Lower lobe of right lung (tissue), 2 donors: ENCODE measurements at regions not wholly inside any gene's neighbourhood (a gene's known extent, or its start where the extent isn't known, plus 50 kb on each side); places are given as distances from the start of the nearest gene placed in this dataset.
A peak's percentile ranks its signal among the peaks of the same experiment; 100 is the strongest.

Source experiments
- ATAC-seq, 2 donors: fragments of 200-7000 bp; cut with Tn5 transposase; one replicate each; pipeline ENCODE4 v1.9.1; 2020 to 2022; ENCODE audit warnings: mild to moderate bottlenecking in 2 of 2, moderate library complexity in 2 of 2
- DNase-seq: peaks from one replicate; pipeline ENCODE4 v3.0.0-alpha.2; 2020
- H3K27ac ChIP-seq: fragments of 200-600 bp; one replicate; pipeline ENCODE4 v1.8.0; 2022
- H3K27me3 ChIP-seq: fragments of 200-600 bp; one replicate; pipeline ENCODE4 v1.8.0; 2022; ENCODE audit warnings: low read depth
- H3K36me3 ChIP-seq: fragments of 200-600 bp; one replicate; pipeline ENCODE4 v1.8.0; 2022; ENCODE audit warnings: mild to moderate bottlenecking
- H3K4me1 ChIP-seq: fragments of 200-600 bp; one replicate; pipeline ENCODE4 v1.8.0; 2022
- H3K4me3 ChIP-seq: fragments of 200-600 bp; one replicate; pipeline ENCODE4 v1.8.0; 2022; ENCODE audit warnings: mild to moderate bottlenecking
- H3K9me3 ChIP-seq: fragments of 200-600 bp; one replicate; pipeline ENCODE4 v1.8.0; 2022
- intact Hi-C: fragments of 100-400 bp; cut with DNase I; formaldehyde crosslinking; loops from one replicate; pipeline ENCODE4 v1.11.0; 2022
- TF ChIP-seq, protein P1 (sequence below): fragments of 200-600 bp; IDR thresholded peaks from one replicate; pipeline ENCODE4 v1.8.0; 2022; ENCODE audit warnings: antibody characterized with exemption, mild to moderate bottlenecking
- donor health status: DM: no; HTN: yes; CAD: no; lungs with severe emphysema.

DNA sequence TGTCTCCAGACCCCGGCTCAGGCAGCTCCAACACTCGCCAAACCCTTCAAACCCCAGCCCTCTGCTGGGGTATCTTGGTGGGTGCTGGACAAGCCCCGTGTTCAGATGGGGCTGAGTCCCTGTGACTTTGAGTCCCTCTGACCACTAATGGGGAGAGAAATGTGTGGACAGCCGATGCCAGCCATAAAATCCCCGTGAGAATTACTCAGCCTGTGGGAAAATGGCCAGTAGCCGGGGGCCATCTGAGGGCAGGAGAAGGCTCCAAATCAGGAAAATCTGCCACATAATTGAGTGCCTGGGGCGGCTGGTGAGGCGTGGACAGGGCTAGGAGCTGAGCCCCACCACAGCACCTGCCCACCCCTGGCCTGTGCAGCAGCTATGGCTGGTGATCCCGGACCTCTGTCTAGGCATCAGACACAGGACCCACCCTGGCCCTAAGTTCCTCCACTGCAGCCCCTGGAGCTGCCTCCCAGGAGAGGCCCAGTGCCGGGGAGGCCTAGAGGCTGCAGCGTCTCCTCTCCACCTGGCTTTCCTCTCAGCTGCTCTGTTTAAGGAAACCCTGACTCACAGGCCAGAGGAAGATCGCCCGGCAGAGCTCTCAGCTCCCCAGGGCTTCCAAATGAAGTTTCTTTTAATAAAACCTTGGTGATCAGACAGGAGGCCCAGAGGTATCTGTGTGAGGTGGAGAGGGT is 53.7 kb upstream of the SLCO4A1 start:
- no peak overlapping the region for H3K4me3 ChIP-seq
- no peaks in the 10 kb centered on the region for H3K9me3 ChIP-seq
- H3K27ac ChIP-seq, result no peak overlapping the region
- intact Hi-C loops, result no loop called here
- no peaks in the 10 kb centered on the region for H3K36me3 ChIP-seq
- H3K4me1 ChIP-seq, result peaks cover 8% of the 10 kb centered on the region
- peaks cover 53% of the 10 kb centered on the region for H3K27me3 ChIP-seq
- no peak for ATAC-seq
- TF ChIP-seq, protein P1, sequence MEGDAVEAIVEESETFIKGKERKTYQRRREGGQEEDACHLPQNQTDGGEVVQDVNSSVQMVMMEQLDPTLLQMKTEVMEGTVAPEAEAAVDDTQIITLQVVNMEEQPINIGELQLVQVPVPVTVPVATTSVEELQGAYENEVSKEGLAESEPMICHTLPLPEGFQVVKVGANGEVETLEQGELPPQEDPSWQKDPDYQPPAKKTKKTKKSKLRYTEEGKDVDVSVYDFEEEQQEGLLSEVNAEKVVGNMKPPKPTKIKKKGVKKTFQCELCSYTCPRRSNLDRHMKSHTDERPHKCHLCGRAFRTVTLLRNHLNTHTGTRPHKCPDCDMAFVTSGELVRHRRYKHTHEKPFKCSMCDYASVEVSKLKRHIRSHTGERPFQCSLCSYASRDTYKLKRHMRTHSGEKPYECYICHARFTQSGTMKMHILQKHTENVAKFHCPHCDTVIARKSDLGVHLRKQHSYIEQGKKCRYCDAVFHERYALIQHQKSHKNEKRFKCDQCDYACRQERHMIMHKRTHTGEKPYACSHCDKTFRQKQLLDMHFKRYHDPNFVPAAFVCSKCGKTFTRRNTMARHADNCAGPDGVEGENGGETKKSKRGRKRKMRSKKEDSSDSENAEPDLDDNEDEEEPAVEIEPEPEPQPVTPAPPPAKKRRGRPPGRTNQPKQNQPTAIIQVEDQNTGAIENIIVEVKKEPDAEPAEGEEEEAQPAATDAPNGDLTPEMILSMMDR, result no peak
- no peak for DNase-seq

DNA sequence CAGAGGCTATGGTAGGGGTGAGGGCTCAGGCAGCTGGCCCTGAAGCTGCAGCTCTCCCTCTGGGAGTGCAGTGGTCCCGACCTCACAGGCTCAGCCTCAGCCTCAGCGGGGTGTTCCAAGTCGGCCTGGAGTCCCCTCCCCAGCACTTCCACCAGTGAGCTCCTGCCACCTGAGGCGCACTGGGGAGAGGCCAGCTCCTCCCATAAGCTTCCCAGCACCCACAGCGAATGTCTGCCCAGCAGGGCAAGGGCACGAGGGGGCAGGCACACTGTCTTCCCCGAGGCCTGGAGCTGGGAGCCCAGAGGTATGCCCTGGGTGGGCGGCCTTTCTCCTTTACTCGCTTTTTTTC is 53.2 kb upstream of the SLCO4A1 start:
- TF ChIP-seq, protein P1, result no peak
- Histone ChIP-seq H3K4me1 (peaks cover 8% of the 10 kb centered on the region), H3K27me3 (peaks cover 51% of the 10 kb centered on the region), H3K36me3 (no peaks in the 10 kb centered on the region), H3K4me3 (no peak overlapping the region), H3K9me3 (no peaks in the 10 kb centered on the region), H3K27ac (no peak overlapping the region)
- no peak for ATAC-seq
- intact Hi-C loops, result no loop called here
- DNase-seq, result no peak

DNA sequence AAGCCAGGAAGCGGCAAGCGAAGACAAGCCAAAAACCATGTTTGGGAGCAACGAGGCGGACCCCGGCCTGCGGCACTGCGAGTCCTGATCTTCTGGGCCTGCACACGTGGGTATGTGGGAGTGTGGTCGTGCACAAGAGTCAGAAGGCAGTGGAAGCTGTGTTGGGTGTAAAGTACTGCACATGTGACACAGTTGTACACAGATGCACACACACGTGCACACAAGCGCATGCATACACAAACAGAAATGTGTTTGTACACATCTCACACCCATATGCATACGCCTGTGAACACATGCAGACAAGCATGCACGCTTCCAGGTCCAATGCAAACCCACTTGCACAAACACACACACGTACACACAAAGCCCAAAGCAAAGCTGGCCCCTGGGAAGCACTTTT is 52.6 kb upstream of the SLCO4A1 start:
- ATAC-seq, result no peak
- Histone ChIP-seq H3K27ac (no peak overlapping the region), H3K9me3 (no peaks in the 10 kb centered on the region), H3K36me3 (no peaks in the 10 kb centered on the region), H3K4me3 (no peak overlapping the region), H3K4me1 (peaks cover 8% of the 10 kb centered on the region), H3K27me3 (peaks cover 51% of the 10 kb centered on the region)
- intact Hi-C loops, result no loop called here
- TF ChIP-seq, protein P1, result no peak
- no peak for DNase-seq

DNA sequence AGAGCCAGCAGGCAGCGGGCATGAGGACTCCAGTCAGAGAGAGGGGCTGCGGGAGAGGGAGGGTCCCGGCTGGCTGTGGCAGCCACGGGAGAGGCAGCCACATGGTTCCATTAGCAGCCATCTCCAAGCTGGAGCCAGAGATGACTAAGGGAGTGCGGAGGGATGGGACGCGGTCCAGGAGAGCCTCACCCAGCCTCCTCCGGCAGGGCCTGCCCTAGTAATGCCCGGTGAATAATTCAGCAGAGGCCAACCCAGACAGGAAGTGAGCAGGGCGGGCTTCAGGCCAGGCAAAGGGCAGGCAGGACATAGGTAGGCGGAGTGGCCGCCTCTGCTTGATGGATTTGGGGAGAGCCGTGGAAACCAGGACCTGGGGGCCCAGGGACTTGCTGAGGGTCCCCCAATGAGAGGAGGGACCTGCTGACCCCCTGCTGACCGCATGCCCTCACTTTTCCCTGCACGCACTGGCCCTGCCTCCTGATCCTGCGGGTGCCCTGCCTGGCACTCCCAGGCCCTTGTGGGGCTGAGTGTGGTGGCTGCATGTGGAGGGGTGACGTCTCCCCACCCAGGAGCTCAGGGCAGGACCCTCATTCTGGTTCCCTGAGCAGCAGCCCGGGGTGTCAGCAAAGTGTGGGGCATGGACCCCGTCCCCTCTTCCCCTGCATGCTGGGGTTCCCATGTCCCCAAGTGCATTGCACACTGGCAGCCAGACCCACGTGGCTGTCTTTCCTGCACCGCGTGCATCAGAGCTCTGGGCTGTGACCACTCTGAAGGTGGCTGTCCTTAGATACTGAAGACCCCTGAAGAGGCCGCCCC is 51.8 kb upstream of the SLCO4A1 start:
- Histone ChIP-seq H3K4me1 (peaks cover 8% of the 10 kb centered on the region), H3K27me3 (peaks cover 53% of the 10 kb centered on the region), H3K4me3 (no peak overlapping the region), H3K27ac (no peak overlapping the region), H3K9me3 (no peaks in the 10 kb centered on the region), H3K36me3 (no peaks in the 10 kb centered on the region)
- TF ChIP-seq, protein P1, result no peak
- intact Hi-C loops, result no loop called here
- ATAC-seq (peak; percentile 35 to 48), DNase-seq (no peak)

DNA sequence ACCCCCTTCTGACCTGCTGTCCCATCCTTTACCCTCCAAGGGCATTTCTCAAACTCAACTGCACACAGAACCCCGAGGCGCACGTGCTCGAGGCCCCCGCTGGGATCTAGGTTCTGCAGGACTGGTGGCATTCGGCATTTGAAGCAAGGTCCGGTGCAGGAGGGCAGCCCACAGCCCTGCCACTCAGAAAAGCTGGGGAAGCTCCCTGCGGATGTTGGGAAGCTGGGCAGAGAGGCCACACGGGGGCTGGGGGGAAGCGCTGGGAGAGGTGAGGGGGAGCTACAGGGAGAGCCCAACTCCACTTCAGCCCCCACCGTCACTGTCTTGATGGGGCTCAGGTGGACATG is 51.2 kb upstream of the SLCO4A1 start:
- DNase-seq, result no peak
- H3K9me3 ChIP-seq, result no peaks in the 10 kb centered on the region
- intact Hi-C loops, result no loop called here
- H3K4me1 ChIP-seq, result peaks cover 8% of the 10 kb centered on the region
- TF ChIP-seq, protein P1, result no peak
- ATAC-seq, result no peak
- H3K4me3 ChIP-seq, result no peak overlapping the region
- no peaks in the 10 kb centered on the region for H3K36me3 ChIP-seq
- H3K27ac ChIP-seq, result no peak overlapping the region
- H3K27me3 ChIP-seq, result peaks cover 50% of the 10 kb centered on the region
